ENCODE measurements at regions not wholly inside any gene's neighbourhood (a gene's known extent, or its start where the extent isn't known, plus 50 kb on each side); places are given as distances from the start of the nearest gene placed in this dataset.

DNA sequence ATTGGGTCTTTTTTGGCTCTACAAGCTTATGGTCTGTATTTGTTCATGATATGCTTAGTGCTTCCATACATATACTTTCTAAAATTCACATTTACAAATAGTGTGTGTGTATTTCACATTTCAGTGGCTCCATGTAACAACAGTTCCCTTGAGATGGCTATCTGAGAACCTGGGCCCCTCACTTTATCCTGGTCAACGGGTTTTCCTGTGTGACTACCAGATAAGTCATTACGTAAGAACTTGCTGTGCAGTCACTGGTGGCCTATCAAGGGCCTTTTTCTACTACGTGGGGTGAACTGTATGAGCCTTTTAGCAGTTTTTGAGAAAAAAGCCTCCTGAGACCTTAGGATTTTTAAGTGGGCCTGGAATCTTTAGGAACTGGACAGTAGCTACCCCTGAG is 454.1 kb downstream of the PCNX1 start:
- 62 to 78% methylated on average over 3 of the region's 3 CpGs for WGBS, 2 experiments (ENCODE audit: insufficient coverage in 2 of 2)
- Histone ChIP-seq H3K4me3 (ENCODE audit: extremely low read depth, insufficient read depth, low read length, poor library complexity, severe bottlenecking) (no peak overlapping the region), H3K27ac (ENCODE audit: low read depth, low read length, severe bottlenecking) (no peak overlapping the region)

DNA sequence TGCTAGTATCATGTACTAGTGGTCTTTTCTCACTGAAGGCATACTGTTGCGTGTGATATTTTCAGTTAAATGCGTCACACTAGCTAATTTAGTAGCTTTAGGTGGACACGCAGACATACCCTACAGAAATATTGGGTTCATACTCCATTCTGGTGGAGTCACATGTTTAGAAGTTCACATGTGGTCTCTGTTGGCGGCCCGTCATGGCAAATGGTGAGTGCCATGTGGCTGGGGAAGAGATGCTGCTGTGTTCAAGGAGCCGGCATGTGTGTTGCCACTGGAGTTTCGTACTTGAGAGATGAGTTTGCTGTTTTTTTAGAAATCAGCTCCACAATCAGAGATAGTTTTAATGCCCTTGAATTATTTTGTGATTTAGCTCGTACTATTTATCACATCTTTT is 454.6 kb downstream of the PCNX1 start:
- Histone ChIP-seq H3K27ac (ENCODE audit: low read depth, low read length, severe bottlenecking) (no peak overlapping the region), H3K9me3 (ENCODE audit: control insufficient read depth, low read length) (no peaks in the 10 kb centered on the region), H3K4me1 (ENCODE audit: control insufficient read depth, insufficient read depth, low read length, poor library complexity, severe bottlenecking) (peaks cover 19% of the 10 kb centered on the region), H3K4me3 (ENCODE audit: extremely low read depth, insufficient read depth, low read length, poor library complexity, severe bottlenecking) (no peak overlapping the region), H3K36me3 (ENCODE audit: control insufficient read depth, insufficient read depth, low read length) (no peaks in the 10 kb centered on the region)
- WGBS, 2 experiments (ENCODE audit: insufficient coverage in 2 of 2): 89 to 96% methylated on average over 4 to 5 of the region's 8 CpGs

More for the DNA sequence above, 454.1 kb downstream of the PCNX1 start:
- no peaks in the 10 kb centered on the region for H3K36me3 ChIP-seq (ENCODE audit: control insufficient read depth, insufficient read depth, low read length)
- H3K4me1 ChIP-seq (ENCODE audit: control insufficient read depth, insufficient read depth, low read length, poor library complexity, severe bottlenecking): peaks cover 19% of the 10 kb centered on the region
- no peaks in the 10 kb centered on the region for H3K9me3 ChIP-seq (ENCODE audit: control insufficient read depth, low read length)

DNA sequence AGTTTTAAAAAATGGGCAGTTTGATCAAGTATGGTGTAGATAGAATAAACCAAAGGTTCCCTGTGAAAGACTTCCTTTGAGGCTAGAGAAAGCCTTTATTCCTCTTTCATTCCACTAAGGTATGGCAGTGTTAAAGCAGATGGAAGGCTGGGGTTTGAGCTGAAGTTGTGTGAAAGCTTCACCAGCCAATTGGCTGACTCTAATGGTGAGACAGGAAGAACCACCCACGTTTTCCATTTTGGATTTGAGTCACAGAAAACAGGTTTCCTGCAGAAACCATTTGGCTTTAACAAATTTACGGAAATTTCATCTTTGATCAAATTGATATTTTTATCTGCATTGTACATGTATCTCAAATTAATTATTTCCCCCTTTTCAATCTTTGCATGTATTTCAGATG is 455.0 kb downstream of the PCNX1 start:
- WGBS, 2 experiments (ENCODE audit: insufficient coverage in 2 of 2): 85% methylated on average over 1 of the region's 2 CpGs; no CpG with 5 or more reads in 1 of the 2 experiments
- H3K4me1 ChIP-seq (ENCODE audit: control insufficient read depth, insufficient read depth, low read length, poor library complexity, severe bottlenecking): peaks cover 19% of the 10 kb centered on the region
- no peaks in the 10 kb centered on the region for H3K36me3 ChIP-seq (ENCODE audit: control insufficient read depth, insufficient read depth, low read length)
- no peak overlapping the region for H3K27ac ChIP-seq (ENCODE audit: low read depth, low read length, severe bottlenecking)
- H3K4me3 ChIP-seq (ENCODE audit: extremely low read depth, insufficient read depth, low read length, poor library complexity, severe bottlenecking): no peak overlapping the region
- no peaks in the 10 kb centered on the region for H3K9me3 ChIP-seq (ENCODE audit: control insufficient read depth, low read length)

DNA sequence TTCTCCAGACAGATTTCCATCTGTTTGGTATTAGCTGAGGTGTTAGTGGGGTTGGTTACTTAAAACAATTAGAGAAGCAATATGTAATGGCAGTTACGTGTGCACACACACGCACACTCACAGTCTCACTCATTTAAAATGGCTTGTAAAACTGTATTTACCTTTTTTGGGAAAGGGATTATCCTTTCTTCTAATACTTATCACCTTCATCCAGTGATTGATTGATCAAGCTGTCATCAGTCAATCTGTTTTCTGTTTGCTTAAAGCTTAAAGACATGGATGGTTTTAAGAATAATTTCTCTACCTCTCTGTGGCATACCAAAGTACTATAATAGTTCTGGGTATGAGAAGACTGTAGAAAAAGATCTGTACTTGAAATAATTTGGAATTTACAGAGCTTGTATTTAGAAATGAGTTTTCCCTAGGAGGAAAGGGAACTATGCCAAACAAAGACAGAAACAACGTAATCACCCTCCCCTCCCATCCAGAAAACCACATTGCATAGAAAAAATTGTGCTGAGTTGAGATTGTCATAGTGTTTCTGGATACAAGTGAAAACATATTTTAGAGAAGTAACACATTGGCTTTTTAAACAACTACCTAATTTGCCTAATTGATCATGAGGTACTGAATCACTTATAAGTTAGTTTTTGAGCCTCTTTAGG is 455.8 kb downstream of the PCNX1 start:
- H3K4me1 ChIP-seq (ENCODE audit: control insufficient read depth, insufficient read depth, low read length, poor library complexity, severe bottlenecking): peaks cover 19% of the 10 kb centered on the region
- WGBS, 2 experiments (ENCODE audit: insufficient coverage in 2 of 2): 100% methylated on average over 2 of the region's 3 CpGs; no CpG with 5 or more reads in 1 of the 2 experiments
- H3K4me3 ChIP-seq (ENCODE audit: extremely low read depth, insufficient read depth, low read length, poor library complexity, severe bottlenecking): no peak overlapping the region
- H3K36me3 ChIP-seq (ENCODE audit: control insufficient read depth, insufficient read depth, low read length): no peaks in the 10 kb centered on the region
- no peak overlapping the region for H3K27ac ChIP-seq (ENCODE audit: low read depth, low read length, severe bottlenecking)
- H3K9me3 ChIP-seq (ENCODE audit: control insufficient read depth, low read length): no peaks in the 10 kb centered on the region

DNA sequence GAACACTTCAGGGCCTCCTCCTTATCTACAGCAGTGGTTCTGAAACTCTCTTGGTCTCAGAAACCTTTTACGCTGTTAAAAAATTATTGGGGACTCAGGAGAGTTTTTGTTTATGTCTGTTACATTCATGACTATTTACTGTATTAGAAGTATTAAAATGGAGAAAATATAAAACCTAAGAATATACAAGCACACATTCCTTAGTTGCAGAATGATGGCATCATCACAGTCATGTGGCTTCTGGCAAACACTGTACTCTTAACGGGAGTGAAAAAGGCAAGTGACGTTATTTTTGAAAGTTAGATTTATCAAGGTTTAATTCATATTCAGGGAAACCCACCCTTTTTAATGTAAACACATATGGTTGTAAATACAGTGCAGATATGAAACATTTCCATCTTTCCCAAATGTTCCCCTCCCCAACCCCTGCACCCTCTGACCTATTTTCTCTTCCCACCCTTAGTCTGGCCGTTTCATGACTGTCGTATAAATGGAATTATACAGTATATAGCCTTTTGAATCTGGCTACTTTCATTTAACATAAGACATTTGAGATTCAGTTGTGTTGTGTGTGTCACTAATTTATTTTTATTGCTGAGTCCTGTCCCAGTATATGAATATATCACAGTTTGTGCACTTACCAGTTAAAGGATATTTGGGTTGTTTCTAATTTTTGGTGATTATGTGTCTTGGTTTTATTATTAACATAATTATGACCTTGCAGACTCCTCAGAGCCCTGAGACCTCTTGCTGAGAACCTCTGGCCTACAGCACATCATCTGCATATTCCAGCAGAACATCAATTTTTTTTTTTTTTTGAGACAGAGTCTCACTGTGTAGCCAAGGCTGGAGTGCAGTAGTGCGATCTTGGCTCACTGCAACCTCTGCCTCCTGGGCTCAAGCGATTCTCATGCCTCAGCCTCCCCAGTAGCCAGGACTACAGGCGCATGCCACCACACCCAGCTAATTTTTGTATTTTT is 457.0 kb downstream of the PCNX1 start:
- H3K27ac ChIP-seq (ENCODE audit: low read depth, low read length, severe bottlenecking): no peak overlapping the region
- peaks cover 19% of the 10 kb centered on the region for H3K4me1 ChIP-seq (ENCODE audit: control insufficient read depth, insufficient read depth, low read length, poor library complexity, severe bottlenecking)
- no peaks in the 10 kb centered on the region for H3K9me3 ChIP-seq (ENCODE audit: control insufficient read depth, low read length)
- no peaks in the 10 kb centered on the region for H3K36me3 ChIP-seq (ENCODE audit: control insufficient read depth, insufficient read depth, low read length)
- H3K4me3 ChIP-seq (ENCODE audit: extremely low read depth, insufficient read depth, low read length, poor library complexity, severe bottlenecking): no peak overlapping the region
- WGBS, 2 experiments (ENCODE audit: insufficient coverage in 2 of 2): 100% methylated on average over 2 of the region's 8 CpGs; no CpG with 5 or more reads in 1 of the 2 experiments

DNA sequence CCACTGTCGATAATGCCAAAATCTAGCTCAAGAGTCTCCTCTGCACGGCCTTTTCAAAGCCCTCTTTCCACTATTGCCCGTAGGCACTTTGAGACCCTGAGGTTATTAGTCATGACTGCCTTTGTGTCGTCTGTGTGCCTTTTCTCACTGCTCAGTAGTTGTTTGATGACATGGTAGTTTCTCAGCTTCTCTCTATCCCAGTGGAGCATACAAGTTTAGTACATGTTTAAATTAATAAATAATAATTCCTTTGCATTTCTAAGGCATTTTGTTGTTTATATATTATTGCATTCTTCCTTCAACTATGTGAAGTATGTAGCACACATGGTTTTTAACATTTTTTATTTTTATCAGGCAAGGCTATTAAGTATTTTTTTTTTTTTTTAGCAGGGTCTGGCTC is 458.1 kb downstream of the PCNX1 start:
- no peaks in the 10 kb centered on the region for H3K36me3 ChIP-seq (ENCODE audit: control insufficient read depth, insufficient read depth, low read length)
- no peak overlapping the region for H3K4me3 ChIP-seq (ENCODE audit: extremely low read depth, insufficient read depth, low read length, poor library complexity, severe bottlenecking)
- WGBS, 2 experiments (ENCODE audit: insufficient coverage in 2 of 2): 94% methylated on average over 3 of the region's 4 CpGs
- no peak overlapping the region for H3K27ac ChIP-seq (ENCODE audit: low read depth, low read length, severe bottlenecking)
- no peaks in the 10 kb centered on the region for H3K9me3 ChIP-seq (ENCODE audit: control insufficient read depth, low read length)
- peaks cover 19% of the 10 kb centered on the region for H3K4me1 ChIP-seq (ENCODE audit: control insufficient read depth, insufficient read depth, low read length, poor library complexity, severe bottlenecking)

DNA sequence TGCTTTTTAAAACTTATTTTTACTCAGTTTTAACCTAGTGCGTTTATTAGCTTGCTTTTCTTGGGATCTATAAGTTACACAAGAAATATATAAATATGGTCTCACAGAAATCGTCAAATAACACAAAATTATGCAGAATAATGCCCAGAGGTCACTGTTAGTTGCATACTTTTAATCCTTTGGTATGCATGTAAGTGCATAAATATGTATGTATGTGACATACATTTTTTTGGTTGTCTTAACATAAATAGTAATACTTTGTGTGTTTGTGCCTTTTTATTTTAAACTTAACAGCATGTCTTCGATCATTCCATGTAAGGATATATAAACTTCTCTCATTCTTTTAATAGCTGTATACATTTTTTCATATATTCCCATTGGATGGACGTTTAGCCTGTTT is 459.6 kb downstream of the PCNX1 start:
- Histone ChIP-seq H3K9me3 (ENCODE audit: control insufficient read depth, low read length) (no peaks in the 10 kb centered on the region), H3K27ac (ENCODE audit: low read depth, low read length, severe bottlenecking) (no peak overlapping the region), H3K4me3 (ENCODE audit: extremely low read depth, insufficient read depth, low read length, poor library complexity, severe bottlenecking) (no peak overlapping the region), H3K4me1 (ENCODE audit: control insufficient read depth, insufficient read depth, low read length, poor library complexity, severe bottlenecking) (peaks cover 18% of the 10 kb centered on the region), H3K36me3 (ENCODE audit: control insufficient read depth, insufficient read depth, low read length) (no peaks in the 10 kb centered on the region)
- WGBS, 2 experiments (ENCODE audit: insufficient coverage in 2 of 2): 100% methylated on average over 1 of the region's 4 CpGs; no CpG with 5 or more reads in 1 of the 2 experiments

DNA sequence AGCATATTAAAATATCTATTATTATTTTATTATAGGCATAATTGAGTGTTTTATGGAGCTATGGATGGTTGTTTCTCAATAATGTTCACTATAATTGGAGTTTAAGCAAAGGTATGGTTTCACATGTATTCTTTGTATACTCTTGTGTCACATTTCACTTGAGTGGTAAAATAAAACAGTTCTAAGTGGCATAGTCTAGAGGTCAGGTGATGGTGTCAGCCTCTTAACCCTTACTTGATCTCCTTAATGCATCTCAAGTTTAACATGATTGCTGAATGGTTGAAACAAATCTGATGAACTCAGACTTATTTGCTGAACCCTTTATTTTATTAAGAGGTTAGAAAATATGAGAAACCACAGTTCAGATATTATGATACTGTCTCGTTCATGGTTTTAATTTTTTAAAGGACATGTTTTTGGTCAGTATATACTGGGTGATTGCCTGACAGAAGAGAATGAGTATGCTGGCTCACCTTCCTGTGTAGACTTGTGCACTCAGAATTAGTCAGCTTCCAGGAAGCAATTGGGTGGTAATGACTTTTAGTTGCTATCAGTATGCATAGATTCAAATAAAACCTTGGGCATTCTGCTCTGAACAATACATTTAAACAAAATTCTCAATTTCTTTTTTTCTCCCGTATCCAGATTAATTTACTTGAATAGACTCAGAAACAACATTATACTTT is 464.6 kb downstream of the PCNX1 start:
- H3K4me3 ChIP-seq (ENCODE audit: extremely low read depth, insufficient read depth, low read length, poor library complexity, severe bottlenecking): no peak overlapping the region
- H3K9me3 ChIP-seq (ENCODE audit: control insufficient read depth, low read length): peaks cover 2% of the 10 kb centered on the region
- no peak overlapping the region for H3K27ac ChIP-seq (ENCODE audit: low read depth, low read length, severe bottlenecking)
- H3K36me3 ChIP-seq (ENCODE audit: control insufficient read depth, insufficient read depth, low read length): no peaks in the 10 kb centered on the region
- peaks cover 6% of the 10 kb centered on the region for H3K4me1 ChIP-seq (ENCODE audit: control insufficient read depth, insufficient read depth, low read length, poor library complexity, severe bottlenecking)
- 50% methylated on average over 2 of the region's 2 CpGs; no CpG with 5 or more reads in 1 of the 2 experiments for WGBS, 2 experiments (ENCODE audit: insufficient coverage in 2 of 2)

DNA sequence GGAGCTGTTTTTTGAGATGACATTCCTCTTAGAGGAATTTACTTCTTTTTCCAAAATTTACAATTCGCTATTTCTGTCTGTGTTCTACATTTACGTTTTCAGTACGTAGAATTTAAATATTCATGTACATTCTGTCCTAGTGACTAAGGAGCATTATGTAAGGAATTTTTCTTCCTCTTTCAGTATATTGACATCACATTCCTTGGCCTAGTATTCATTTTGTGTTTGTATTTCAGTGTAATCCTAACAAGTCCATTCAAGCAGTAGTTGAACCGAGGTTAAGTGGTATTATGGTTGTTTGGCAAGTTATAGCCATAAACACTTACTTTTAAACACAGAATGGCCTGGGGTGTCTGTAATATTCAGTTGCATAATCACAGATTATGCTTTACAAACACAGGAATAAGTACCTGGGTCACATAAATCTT is 465.2 kb downstream of the PCNX1 start:
- Histone ChIP-seq H3K36me3 (ENCODE audit: control insufficient read depth, insufficient read depth, low read length) (no peaks in the 10 kb centered on the region), H3K4me1 (ENCODE audit: control insufficient read depth, insufficient read depth, low read length, poor library complexity, severe bottlenecking) (peaks cover 6% of the 10 kb centered on the region), H3K9me3 (ENCODE audit: control insufficient read depth, low read length) (peaks cover 7% of the 10 kb centered on the region), H3K4me3 (ENCODE audit: extremely low read depth, insufficient read depth, low read length, poor library complexity, severe bottlenecking) (no peak overlapping the region), H3K27ac (ENCODE audit: low read depth, low read length, severe bottlenecking) (no peak overlapping the region)
- WGBS, 2 experiments (ENCODE audit: insufficient coverage in 2 of 2): no CpG with 5 or more reads among the region's 4 CpGs

DNA sequence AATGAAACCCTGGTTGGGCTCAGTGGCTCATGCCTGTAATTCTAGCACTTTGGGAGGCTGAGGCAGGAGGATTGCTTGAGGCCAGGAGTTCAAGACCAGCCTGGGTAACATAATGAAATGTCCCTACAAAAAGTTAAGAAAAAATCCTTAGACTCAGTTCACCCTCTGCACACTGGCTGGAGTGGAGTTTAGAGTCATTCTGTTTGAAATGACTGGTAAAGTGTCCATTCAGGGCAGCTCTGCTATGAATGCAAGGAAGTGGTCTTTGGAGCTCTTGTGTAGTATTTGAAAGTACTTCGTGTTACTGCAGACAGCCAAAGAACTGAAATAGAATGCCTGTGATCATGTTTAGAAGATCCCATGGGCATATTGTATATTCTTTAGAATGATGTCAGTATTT is 466.5 kb downstream of the PCNX1 start:
- H3K27ac ChIP-seq (ENCODE audit: low read depth, low read length, severe bottlenecking): no peak overlapping the region
- no peaks in the 10 kb centered on the region for H3K36me3 ChIP-seq (ENCODE audit: control insufficient read depth, insufficient read depth, low read length)
- H3K4me3 ChIP-seq (ENCODE audit: extremely low read depth, insufficient read depth, low read length, poor library complexity, severe bottlenecking): no peak overlapping the region
- peaks cover 6% of the 10 kb centered on the region for H3K4me1 ChIP-seq (ENCODE audit: control insufficient read depth, insufficient read depth, low read length, poor library complexity, severe bottlenecking)
- 100% methylated on average over 1 of the region's 1 CpG for WGBS, 2 experiments (ENCODE audit: insufficient coverage in 2 of 2)
- peaks cover 7% of the 10 kb centered on the region for H3K9me3 ChIP-seq (ENCODE audit: control insufficient read depth, low read length)

Data from mesodermal cell (in vitro differentiated cells).